HTR-8/SVneo (cell line): ENCODE measurements at regions not wholly inside any gene's neighbourhood (a gene's known extent, or its start where the extent isn't known, plus 50 kb on each side); places are given as distances from the start of the nearest gene placed in this dataset.
"Not testable (repeated sequence)": the region's sequence is repeated elsewhere in the genome, so short reads cannot be mapped to it uniquely, and the experiment has no call there.

Experiments
- DNase-seq: peaks from one replicate; pipeline ENCODE4 v3.0.0; 2011; ENCODE audit warnings: low spot score, mixed read lengths; ENCODE audit not compliant: insufficient read length
- FAIRE-seq: peaks from 2 replicates; lab custom pipeline; 2011; peaks lifted over from hg19 to GRCh38; lab: Jason Lieb, UNC

DNA sequence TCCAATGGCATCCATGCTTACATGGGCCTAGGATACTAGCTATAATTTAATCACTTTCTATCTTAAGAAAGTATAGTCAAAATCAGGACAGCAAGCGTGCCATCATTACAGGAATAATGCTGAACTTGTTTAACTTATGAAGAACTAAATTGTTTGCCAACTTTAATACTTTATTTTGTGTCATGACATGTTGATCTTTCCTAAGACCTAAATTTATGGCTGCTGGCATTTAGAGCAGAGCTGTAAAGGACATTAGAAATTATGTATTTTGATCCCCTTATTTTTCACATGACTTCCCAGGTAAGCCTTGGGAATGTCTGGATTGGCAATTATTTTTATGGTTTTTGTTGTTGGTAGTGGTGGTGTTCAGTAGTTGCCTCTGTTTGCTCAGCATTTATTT is 920.3 kb upstream of the GOT2 start:
- DNase-seq: no peak
- no peak for FAIRE-seq

DNA sequence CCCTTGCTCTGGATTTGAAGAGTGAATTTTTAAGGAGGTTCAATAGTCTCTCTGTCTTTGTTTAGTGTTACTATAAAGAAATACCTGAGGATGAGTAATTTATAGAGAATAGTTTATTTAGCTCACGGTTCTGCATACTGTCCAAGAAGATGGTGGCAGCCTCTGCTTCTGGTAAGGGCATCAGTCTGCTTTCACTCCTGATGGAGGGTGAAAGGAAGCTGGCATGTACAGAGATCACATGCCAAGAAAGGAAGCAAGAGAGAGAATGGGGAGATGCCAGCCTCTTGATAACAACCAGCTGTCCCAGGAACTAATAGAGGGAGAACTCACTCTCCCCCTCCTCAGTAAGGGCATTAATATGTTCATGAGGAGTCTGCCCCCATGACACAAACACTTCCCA is 917.5 kb upstream of the GOT2 start:
- no peak for DNase-seq
- FAIRE-seq: no peak

DNA sequence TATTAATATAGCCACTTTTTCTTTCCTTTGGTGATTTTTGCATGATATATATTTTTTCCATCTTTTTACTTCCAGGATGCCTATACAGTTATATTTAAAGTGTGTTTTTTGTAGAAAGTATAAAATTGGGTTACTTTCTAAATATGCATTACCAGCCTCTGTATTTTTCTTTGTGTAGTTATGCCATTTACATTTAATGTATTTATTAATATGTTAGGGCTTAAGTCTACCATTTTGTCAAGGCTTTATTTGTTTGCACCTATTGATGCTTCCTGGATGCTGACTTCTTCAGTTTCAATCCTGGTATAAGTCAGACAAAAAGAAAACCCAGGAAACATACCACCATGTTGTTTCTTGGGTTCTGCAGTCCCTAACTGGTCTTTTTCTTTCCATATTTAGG is 911.1 kb upstream of the GOT2 start:
- FAIRE-seq: no peak

GRCh38 chr16:59635674-59636073 is 901.6 kb upstream of the GOT2 start:
- FAIRE-seq: no peak
- no peak for DNase-seq

More for the DNA sequence above, 911.1 kb upstream of the GOT2 start:
- DNase-seq: no peak

- DNase-seq (no peak), FAIRE-seq (no peak)
These were observed 900.8 kb upstream of the GOT2 start for GRCh38 chr16:59634951-59635350.

- DNase-seq (no peak), FAIRE-seq (no peak)
These were observed 900.0 kb upstream of the GOT2 start for GRCh38 chr16:59634004-59634579.

- FAIRE-seq (no peak), DNase-seq (no peak)
These were observed 898.2 kb upstream of the GOT2 start for GRCh38 chr16:59632276-59632855.

GRCh38 chr16:59624381-59624780 is 890.3 kb upstream of the GOT2 start:
- DNase-seq, FAIRE-seq: not testable (repeated sequence)

DNA sequence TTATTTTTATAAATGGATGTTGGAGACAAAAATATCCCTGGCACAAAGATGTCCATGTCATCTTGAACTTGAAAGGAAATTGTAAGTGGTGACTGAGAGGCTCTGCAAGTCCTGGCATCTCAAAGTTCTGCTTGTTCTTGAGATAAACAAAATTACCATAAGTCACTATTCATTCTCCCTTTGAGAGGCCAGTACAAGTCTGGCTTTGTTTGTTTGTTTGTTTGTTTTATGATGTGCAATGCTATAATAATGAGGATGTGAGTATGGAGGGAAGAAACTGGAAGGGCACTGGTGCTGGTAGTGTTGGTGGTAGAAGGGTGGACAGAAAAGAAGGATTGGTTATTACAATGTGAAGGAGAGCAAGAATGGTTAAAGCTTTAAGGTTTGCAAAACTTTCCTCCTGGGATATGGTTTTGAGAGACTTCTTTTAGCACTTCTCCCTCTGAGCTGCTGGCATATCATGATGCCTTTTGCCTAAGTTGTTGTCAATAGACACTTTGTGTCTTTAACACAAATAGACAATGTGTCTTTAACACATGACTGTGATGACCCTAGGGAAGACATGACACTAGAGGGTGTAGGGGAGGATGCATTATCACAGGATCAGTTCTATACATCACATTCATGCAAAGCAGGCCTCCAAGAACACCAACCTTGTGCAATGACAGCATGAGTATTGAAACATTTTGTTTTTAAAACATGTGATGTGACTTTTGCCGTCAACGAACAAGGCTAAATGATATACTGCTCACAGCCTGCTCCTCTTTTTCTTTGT is 880.5 kb upstream of the GOT2 start:
- no peak for FAIRE-seq
- no peak for DNase-seq

DNA sequence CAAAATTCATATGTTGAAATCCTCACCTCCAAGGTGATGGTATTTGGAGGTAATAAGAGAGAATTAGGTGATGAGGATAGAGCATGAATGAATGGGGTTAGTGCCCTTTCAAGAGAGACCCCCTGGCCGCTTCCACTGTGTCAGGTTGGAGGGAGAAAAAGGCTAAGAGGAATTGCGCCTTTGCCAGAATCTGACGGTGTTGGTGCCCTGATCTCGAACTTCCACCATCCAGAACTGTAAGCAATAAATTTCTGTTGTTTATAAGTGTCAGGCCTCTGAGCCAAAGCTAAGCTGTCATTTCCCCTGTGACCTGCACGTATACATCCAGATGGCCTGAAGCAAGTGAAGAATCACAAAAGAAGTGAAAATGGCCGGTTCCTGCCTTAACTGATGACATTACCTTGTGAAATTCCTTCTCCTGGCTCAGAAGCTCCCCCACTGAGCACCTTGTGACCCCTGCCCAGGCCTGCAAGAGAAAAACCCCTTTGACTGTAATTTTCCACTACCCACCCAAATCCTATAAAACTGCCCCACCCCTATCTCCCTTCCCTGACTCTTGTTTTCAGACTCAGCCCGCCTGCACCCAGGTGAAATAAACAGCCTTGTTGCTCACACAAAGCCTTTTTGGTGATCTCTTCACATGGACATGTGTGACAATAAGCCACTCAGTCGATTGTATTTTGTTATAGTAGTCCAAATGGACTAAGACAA is 878.9 kb upstream of the GOT2 start:
- DNase-seq, FAIRE-seq: not testable (repeated sequence)

DNA sequence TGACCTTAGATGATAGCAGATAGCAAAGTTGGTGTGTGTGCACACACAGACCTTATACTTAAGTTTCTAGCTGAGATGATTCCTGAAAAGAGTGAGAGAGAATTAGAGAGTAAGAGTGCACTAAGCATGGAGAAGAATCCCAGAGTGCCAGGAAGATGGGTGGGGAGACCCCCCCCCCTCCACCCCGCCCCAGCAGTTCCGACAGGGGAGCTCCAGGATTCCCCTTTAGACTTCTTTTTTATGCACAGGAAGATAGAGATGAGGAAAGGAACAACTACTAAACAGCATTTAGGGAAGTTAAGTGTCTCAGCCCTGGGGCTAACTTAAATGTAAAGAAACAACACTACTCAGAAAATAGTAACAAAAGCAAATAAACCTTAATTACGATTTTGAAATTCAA is 878.0 kb upstream of the GOT2 start:
- DNase-seq (no peak), FAIRE-seq (no peak)

DNA sequence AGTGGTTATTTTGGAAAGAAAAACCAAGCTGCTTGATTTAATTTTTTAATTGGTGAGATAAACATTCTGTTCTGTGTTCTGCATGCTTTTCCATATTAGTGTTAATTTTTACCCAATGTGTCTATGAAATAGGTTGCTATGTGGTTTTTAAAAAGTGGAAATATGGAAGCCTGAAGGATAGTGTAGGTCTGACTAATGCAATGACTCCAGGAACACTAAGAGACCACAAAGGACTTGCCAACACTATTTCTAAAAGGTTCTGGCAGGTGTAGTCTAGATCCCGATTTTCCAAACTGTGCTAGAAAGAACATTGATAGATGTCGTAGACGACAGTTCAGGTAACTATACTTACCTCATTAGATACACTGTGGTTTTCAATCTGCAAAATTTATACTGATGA is 877.4 kb upstream of the GOT2 start:
- DNase-seq (no peak), FAIRE-seq (no peak)

GRCh38 chr16:59605706-59606105 is 871.6 kb upstream of the GOT2 start:
- FAIRE-seq (no peak), DNase-seq (no peak)

DNA sequence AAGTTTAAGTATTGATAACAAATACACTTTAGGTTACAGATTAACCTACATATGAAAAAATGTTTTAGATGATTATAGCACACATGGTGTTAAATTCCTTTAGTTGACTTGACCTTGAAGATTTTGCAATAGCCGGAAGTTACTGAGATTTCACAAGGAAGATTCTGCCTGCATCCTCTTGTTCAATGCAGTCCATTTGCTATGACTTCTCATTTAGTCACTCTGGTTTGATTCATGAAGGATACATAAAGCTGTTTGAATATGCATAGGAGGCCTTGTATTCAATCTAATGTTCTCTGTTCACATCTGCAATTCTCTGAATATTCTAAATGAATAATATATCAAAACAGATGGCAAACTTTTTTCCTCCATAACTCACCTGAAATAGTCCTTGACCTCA is 870.2 kb upstream of the GOT2 start:
- no peak for DNase-seq
- no peak for FAIRE-seq

DNA sequence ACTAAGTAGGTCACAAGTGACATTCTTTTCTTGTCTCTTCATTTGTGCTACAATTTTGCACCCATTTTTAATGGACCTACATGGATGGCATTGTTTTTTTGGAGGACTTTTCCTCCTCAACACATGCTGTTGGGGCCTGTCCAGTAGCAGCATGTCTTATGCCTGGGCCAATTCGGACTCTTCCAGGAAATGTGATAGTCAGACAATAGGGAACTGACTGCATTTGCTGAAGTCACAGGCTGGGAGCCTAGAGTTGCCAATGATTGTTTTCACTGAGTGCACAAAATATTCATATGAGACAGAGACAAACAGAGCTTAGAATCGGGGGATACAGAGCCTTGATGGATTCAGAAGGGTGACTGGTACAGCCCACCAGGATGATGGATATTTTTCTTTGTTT is 867.3 kb upstream of the GOT2 start:
- DNase-seq (no peak), FAIRE-seq (no peak)

- no peak for DNase-seq
These were observed 863.2 kb upstream of the GOT2 start for GRCh38 chr16:59597269-59597668.

DNA sequence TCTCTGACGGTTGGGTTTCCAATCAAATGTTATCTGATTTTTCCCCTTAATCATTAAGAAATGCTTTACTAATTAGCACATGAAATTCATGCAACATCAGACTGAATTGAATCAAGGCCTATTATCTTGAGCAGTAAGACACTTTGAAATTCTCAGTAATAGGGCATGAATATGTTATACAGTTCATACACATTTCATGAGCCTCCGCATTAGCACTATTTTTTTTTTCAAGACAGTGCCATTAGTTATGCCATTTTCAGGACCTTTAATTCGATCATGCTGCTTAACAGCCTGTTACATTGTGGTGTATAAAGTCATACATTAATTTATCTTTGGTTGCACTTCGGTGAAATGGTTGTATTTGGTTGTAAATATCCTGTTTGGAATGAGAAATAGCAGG is 862.6 kb upstream of the GOT2 start:
- FAIRE-seq: no peak

More at GRCh38 chr16:59597269-59597668, 863.2 kb upstream of the GOT2 start:
- FAIRE-seq: no peak

GRCh38 chr16:59593194-59593661 is 859.1 kb upstream of the GOT2 start:
- no peak for DNase-seq
- no peak for FAIRE-seq

More for the DNA sequence above, 862.6 kb upstream of the GOT2 start:
- DNase-seq: no peak

- DNase-seq (no peak), FAIRE-seq (no peak)
These were observed 857.4 kb upstream of the GOT2 start for GRCh38 chr16:59591480-59591879.

GRCh38 chr16:59590845-59591244 is 856.7 kb upstream of the GOT2 start:
- DNase-seq: no peak
- no peak for FAIRE-seq

- DNase-seq: no peak
- no peak for FAIRE-seq
These were observed 852.2 kb upstream of the GOT2 start for GRCh38 chr16:59586331-59586730.
